ENCODE measurements at regions not wholly inside any gene's neighbourhood (a gene's known extent, or its start where the extent isn't known, plus 50 kb on each side); places are given as distances from the start of the nearest gene placed in this dataset.

DNA sequence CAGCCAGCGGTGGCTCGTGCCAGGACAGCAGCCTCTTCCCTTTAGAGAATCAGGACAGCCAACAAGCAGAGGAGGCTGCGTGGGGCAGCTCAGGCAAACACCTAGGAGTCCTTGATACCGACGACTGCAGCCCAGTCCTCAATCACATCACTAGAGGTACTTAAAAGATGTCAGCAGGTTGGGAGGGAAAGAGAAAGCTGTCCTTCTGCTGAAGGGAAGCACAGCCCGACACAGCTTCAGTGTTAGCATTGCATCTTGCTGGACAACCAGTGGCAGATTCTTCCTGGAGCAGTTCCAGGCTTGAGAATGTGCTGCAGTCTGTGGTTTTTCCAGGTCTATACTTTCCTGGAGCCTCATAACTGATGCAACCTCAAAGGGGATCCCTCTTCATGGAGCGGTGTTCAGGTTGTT is 230.5 kb downstream of the SYK start:
- peaks cover 4 to 5% of the 10 kb centered on the region in 2 donors for H3K4me1 ChIP-seq (replicated peaks in 1 of 2)
- ATAC-seq (replicated peaks in 6 of 8): no peak
- 33 to 100% (median 85%) methylated on average over 1 to 7 of the region's 7 CpGs; no CpG with 5 or more reads in 2 of the 10 experiments for WGBS, 10 experiments
- no peak overlapping the region for H3K27ac ChIP-seq
- in situ Hi-C loops (cut with MboI; ENCODE audit: low pct_unique_long_range_greater_than_20kb in 2 of 9, low sequenced_read_pairs in 9 of 9, unreplicated experiment in 9 of 9): no loop called here
- no peak overlapping the region for H3K4me3 ChIP-seq

DNA sequence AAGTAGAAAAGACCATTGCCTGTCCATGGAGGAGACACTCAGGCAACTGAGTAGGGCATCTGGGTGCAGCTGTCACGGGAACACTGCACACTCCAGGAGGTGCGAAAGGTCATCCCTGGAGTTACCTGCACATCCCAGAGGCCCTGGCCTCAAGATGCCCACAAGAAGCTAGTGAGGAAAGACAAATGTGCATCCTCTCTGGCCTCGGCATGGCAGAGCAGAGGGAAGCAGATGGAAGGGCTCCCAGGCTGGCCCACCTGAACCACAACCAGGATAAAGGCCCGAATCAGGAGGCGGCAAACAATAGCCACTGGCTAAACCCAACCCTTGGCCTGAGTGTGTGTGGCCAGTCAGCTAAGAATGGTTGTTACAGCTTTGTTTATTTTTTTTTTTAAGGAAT is 231.7 kb downstream of the SYK start:
- WGBS, 10 experiments: 50 to 100% (median 93%) methylated on average over 1 to 3 of the region's 5 CpGs; no CpG with 5 or more reads in 2 of the 10 experiments
- no peak overlapping the region for H3K4me3 ChIP-seq
- in situ Hi-C loops (cut with MboI; ENCODE audit: low pct_unique_long_range_greater_than_20kb in 2 of 9, low sequenced_read_pairs in 9 of 9, unreplicated experiment in 9 of 9): no loop called here
- ATAC-seq (replicated peaks in 6 of 8): no peak
- peaks cover 15 to 16% of the 10 kb centered on the region in 2 donors for H3K4me1 ChIP-seq (replicated peaks in 1 of 2)
- H3K27ac ChIP-seq: no peak overlapping the region

DNA sequence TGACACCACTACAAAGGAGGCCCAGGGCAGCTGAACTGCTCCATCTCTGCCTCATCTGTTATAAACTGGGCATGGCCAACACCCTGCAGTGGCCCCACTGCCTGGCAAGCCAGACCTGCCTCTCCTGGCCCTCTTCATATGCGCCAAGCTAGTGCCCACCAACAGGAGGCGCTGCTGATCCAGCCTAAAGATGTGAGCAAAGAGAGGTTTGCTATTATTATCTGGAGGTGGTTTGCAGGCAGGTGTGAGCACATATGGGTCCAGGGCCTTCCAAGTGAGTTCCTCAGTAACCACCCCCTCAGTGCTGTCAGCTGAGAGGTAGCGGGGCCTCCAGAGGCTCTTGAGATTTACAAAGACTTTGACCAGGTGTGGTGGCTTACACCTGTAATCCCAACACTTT is 232.2 kb downstream of the SYK start:
- no peak for ATAC-seq (replicated peaks in 6 of 8)
- WGBS, 10 experiments: 40 to 100% (median 95%) methylated on average over 1 to 3 of the region's 3 CpGs; no CpG with 5 or more reads in 3 of the 10 experiments
- Histone ChIP-seq H3K4me1 (replicated peaks in 1 of 2) (peaks cover 18 to 21% of the 10 kb centered on the region in 2 donors), H3K4me3 (no peak overlapping the region), H3K27ac (no peak overlapping the region)
- in situ Hi-C loops (cut with MboI; ENCODE audit: low pct_unique_long_range_greater_than_20kb in 2 of 9, low sequenced_read_pairs in 9 of 9, unreplicated experiment in 9 of 9): no loop called here

DNA sequence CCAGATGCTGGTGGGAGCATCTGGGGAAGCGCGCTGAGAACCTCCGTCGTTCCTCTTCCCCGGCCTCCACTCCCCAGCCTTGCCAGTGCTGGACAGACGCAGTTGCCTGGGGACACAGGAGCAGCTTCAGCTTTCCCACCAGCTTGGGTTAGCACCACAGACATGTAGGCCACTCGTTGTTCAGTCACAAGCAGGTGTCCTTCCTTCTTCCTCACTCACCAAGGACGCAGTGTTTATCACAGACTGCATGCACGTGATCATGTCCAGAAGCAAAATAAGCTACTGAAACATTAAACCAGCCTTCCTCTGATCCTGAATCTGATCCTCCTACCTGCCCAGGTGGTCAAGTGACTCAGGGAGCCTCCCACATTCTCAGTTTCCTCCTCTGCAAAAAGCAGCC is 232.9 kb downstream of the SYK start:
- 59 to 100% (median 95%) methylated on average over 1 to 6 of the region's 9 CpGs; no CpG with 5 or more reads in 3 of the 10 experiments for WGBS, 10 experiments
- in situ Hi-C loops (cut with MboI; ENCODE audit: low pct_unique_long_range_greater_than_20kb in 2 of 9, low sequenced_read_pairs in 9 of 9, unreplicated experiment in 9 of 9): no loop called here
- ATAC-seq (replicated peaks in 6 of 8): no peak
- Histone ChIP-seq H3K4me3 (no peak overlapping the region), H3K27ac (no peak overlapping the region), H3K4me1 (replicated peaks in 1 of 2) (peaks cover 18 to 21% of the 10 kb centered on the region in 2 donors)

DNA sequence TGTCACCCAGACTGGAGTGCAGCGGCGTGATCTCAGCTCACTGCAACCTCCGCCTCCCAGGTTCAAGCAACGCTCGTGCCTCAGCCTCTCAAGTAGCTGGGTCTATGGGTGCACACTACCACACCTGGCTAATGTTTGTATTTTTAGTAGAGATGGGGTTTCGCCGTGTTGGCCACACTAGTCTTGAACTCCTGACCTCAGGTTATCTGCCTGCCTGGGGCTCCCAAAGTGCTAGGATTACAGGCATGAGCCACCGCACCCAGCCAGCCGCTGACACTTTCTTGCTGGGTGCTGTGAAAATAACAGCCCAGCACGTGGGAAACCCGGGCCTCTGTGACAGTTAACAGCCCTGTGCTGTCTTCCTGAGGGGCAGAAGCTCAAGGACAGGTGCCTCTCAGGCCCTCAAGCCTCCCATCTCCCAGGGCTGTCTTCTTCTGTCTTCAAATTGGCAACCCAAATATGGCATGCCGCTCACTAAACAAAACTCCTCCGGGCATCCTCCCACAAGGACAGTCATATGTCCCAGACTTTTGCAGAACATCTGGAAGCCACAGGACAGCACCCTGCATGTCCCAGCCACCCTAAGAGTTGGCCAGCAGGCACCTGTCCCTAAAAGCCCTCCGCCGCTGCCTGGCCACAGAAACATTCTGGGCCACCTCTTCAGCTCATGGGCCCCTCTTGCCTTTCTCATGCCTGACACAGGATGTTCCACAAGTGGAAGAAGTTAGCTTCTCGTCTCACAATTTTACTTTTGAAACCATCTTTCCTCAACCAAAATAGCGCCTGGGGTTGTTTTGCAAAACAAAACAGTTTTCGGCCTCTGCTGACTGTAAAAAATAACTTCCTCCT is 233.6 kb downstream of the SYK start:
- Histone ChIP-seq H3K27ac (no peak overlapping the region), H3K4me3 (no peak overlapping the region), H3K4me1 (replicated peaks in 1 of 2) (peaks cover 18 to 21% of the 10 kb centered on the region in 2 donors)
- ATAC-seq (replicated peaks in 6 of 8): no peak
- in situ Hi-C loops (cut with MboI; ENCODE audit: low pct_unique_long_range_greater_than_20kb in 2 of 9, low sequenced_read_pairs in 9 of 9, unreplicated experiment in 9 of 9): no loop called here
- WGBS, 10 experiments: 63 to 96% (median 90%) methylated on average over 1 to 12 of the region's 18 CpGs; no CpG with 5 or more reads in 2 of the 10 experiments

DNA sequence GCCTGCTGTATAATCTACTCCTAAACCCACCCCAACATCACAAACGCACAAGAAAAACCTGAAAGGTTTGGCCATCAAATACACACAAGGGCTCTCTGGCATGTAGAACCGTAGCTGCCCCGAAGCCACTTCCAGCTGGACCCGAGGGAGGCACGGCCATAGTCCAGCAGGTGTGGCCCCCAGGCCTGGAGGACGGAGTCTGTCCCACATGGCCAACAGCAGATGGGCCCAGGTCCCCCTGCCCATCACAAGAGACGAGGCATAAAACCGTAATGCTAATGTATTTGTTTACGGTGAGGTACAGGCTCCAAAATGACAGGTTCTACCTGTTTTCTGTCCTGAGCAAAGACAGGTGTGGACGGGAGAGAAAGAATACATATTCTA is 234.2 kb downstream of the SYK start:
- ATAC-seq (replicated peaks in 6 of 8): no peak
- Histone ChIP-seq H3K27ac (no peak overlapping the region), H3K4me1 (replicated peaks in 1 of 2) (peaks cover 18 to 21% of the 10 kb centered on the region in 2 donors), H3K4me3 (no peak overlapping the region)
- 83 to 100% (median 91%) methylated on average over 1 to 9 of the region's 10 CpGs; no CpG with 5 or more reads in 6 of the 10 experiments for WGBS, 10 experiments
- in situ Hi-C loops (cut with MboI; ENCODE audit: low pct_unique_long_range_greater_than_20kb in 2 of 9, low sequenced_read_pairs in 9 of 9, unreplicated experiment in 9 of 9): no loop called here

DNA sequence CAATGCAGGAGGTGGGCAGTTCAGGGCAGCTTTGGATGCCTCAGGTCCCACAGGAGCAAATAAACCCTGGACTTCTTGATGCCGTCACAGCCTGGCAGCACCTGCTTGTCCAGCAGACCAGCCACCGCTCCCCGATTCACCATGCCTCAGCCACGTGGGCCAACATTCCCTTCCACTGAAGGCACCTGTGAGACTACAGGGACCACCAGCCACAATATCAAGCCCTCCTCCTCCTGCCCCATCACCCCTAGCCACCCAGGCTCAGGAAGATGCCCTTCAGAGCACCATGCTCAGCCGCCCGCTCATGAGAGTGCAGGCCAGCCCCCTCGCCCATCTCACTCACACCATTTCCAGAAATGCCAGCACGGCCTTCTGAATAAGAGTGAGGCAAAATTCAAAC is 234.7 kb downstream of the SYK start:
- peaks cover 18 to 21% of the 10 kb centered on the region in 2 donors for H3K4me1 ChIP-seq (replicated peaks in 1 of 2)
- H3K27ac ChIP-seq: no peak overlapping the region
- ATAC-seq (replicated peaks in 6 of 8): no peak
- in situ Hi-C loops (cut with MboI; ENCODE audit: low pct_unique_long_range_greater_than_20kb in 2 of 9, low sequenced_read_pairs in 9 of 9, unreplicated experiment in 9 of 9): no loop called here
- no peak overlapping the region for H3K4me3 ChIP-seq
- 86 to 92% (median 89%) methylated on average over 1 to 5 of the region's 8 CpGs; no CpG with 5 or more reads in 6 of the 10 experiments for WGBS, 10 experiments

DNA sequence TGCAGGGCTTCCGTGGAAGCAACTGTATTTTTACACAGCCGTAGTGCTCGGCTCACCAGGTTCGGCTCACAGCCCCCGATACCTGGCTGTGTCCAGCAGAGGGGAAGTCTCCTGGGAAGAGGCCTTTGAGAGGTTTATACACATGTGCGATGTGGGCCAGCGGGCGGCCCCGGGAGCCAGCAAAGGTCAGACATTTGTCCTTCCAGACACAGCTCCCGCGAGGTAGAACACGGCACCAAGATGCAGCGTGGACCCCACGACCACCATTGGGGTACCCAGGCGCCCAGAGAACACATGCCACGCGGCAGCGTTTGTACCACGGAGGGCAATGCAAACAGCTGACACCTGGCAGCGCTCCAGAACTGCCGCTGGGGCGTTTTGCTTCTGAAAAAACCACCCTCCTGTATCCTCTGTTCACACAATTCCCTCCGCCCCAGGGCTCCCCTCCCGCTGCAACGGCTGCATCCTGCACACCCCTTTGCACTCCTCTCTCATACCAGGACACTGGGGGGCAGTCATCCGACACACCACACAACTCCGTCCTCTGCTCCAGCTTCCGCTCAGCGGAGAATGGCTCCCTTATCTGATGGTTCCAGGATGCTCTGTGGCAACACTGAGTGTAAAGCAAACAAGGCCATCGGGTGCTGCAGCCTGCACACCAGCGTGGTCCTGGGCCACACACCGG is 235.3 kb downstream of the SYK start:
- in situ Hi-C loops (cut with MboI; ENCODE audit: low pct_unique_long_range_greater_than_20kb in 2 of 9, low sequenced_read_pairs in 9 of 9, unreplicated experiment in 9 of 9): no loop called here
- ATAC-seq (replicated peaks in 6 of 8): peak; percentile 91 to 99 (median 96)
- Histone ChIP-seq H3K4me1 (replicated peaks in 1 of 2) (peaks cover 18 to 21% of the 10 kb centered on the region in 2 donors), H3K27ac (no peak overlapping the region), H3K4me3 (no peak overlapping the region)
- 20 to 67% (median 38%) methylated on average over 2 to 8 of the region's 32 CpGs; no CpG with 5 or more reads in 5 of the 10 experiments for WGBS, 10 experiments

DNA sequence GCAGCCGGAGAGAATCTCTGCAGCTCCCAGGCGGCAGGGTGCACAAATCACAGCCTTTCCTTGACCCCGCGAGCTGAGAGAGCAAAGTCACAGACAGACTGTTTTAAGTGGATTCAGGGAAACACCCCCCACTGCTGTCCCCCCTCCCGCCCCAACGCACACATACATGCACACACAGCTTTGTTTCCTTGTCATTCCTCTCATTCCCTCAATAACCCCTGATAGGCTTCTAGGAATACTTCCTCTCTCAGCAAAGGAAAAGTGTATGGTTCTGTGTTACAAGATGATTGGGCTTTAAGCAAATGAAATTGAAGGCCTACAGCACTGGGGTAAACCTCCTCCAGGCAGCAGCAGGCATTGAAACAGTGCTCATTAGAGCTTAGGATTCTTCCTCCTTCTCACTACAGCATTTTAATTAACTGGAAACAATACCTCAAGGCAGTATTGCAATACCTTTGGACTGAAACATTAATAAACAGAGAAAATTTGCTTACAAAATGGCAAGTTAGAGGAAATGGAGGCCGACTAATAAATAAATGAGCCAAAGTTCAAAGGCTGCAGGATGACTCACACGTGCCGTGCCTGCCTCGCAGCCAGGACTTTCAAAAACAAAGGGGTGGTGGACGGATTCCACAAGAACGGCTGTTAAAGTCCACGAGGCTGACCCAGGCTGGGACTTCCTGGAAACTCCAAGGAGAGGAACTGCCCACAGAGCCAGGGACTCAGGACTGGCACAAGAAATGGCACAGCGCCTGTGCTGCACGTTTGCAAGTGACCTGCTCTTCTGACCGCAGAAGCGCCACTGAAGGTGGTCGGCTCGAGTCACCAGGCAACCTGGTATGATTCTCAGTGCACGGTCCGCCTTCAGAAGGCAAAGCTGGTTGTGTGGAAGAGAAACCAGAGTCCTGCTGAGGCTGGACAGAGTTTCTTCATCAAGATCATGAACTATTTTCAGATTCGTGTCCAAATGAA is 236.2 kb downstream of the SYK start:
- peaks cover 18 to 21% of the 10 kb centered on the region in 2 donors for H3K4me1 ChIP-seq (replicated peaks in 1 of 2)
- 5 to 80% (median 12%) methylated on average over 2 to 13 of the region's 22 CpGs; no CpG with 5 or more reads in 1 of the 10 experiments for WGBS, 10 experiments
- in situ Hi-C loops (cut with MboI; ENCODE audit: low pct_unique_long_range_greater_than_20kb in 2 of 9, low sequenced_read_pairs in 9 of 9, unreplicated experiment in 9 of 9): no loop called here
- H3K27ac ChIP-seq: no peak overlapping the region
- no peak overlapping the region for H3K4me3 ChIP-seq
- peak in 7 of 8 experiments; percentile 23 to 52 (median 34) for ATAC-seq (replicated peaks in 6 of 8)

DNA sequence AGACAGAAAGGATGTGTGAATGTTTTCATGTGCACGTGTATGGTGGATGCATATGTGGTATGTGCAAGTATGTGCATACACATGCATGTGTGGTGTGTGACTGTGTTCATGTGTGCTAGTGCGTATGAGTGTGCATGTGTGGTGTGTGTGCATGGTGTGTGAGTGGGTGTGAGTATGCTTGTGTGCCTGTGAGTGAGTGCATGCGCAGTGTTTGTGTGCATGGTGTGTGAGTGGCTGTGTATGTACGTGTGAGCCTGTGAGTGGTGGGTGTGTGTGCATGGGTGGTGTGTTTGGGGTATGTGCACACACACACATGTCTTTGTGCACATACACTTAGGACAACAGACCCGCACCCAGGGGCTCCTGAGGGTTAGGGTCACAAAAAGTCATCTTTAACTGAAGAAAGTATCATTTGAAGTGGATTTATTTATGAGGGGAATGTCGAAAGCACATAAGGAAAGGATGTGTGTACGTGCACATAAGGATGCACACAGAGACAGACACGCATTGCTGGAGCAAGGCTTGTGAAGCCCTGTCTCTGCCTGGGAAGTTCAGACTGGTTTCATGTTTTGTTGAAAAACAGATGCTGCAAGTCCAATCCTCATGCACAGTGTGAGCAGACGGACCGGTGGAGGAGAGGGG is 237.0 kb downstream of the SYK start:
- no peak overlapping the region for H3K27ac ChIP-seq
- no peak for ATAC-seq (replicated peaks in 6 of 8)
- H3K4me1 ChIP-seq (replicated peaks in 1 of 2): peaks cover 18 to 21% of the 10 kb centered on the region in 2 donors
- H3K4me3 ChIP-seq: no peak overlapping the region
- in situ Hi-C loops (cut with MboI; ENCODE audit: low pct_unique_long_range_greater_than_20kb in 2 of 9, low sequenced_read_pairs in 9 of 9, unreplicated experiment in 9 of 9): no loop called here
- 60 to 98% (median 81%) methylated on average over 2 to 5 of the region's 10 CpGs; no CpG with 5 or more reads in 2 of the 10 experiments for WGBS, 10 experiments

DNA sequence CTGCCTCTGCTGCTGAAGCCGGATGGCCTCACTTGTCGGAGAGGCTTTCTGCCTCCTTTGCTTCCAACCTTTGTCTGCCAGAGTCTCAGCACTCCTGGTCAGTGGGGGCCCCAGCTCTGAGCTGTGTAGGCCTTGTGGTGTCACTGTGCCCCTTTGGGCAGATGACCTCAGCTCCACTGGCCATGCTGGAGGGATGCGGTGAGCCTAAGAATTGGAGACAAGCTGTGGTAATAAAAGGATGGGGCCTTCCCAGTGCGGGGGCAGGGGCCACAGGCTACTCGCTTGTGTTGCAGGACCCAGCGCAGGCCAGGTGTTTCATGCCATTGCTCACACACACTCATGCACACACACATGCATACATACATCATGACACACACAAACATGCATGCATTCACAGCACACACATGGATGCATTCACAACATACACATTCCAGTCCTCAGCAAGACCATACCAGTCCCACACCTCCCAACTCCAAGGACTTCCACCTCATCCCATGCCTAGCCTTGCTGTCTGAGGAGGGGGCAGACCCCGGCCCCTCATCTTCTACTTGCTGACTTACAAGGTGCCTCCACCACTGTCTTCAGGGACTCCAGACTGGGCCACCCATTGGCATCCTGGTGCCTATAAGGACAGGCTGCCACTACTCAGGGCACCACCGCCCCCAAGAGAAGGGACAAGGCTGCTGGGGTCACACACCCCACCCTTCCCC is 237.7 kb downstream of the SYK start:
- in situ Hi-C loops (cut with MboI; ENCODE audit: low pct_unique_long_range_greater_than_20kb in 2 of 9, low sequenced_read_pairs in 9 of 9, unreplicated experiment in 9 of 9): no loop called here
- H3K4me3 ChIP-seq: no peak overlapping the region
- H3K27ac ChIP-seq: no peak overlapping the region
- ATAC-seq (replicated peaks in 6 of 8): peak in 4 of 8 experiments; percentile 15 to 73 (median 48)
- WGBS, 10 experiments: 80 to 100% (median 100%) methylated on average over 1 to 6 of the region's 8 CpGs; no CpG with 5 or more reads in 3 of the 10 experiments
- peaks cover 18 to 21% of the 10 kb centered on the region in 2 donors for H3K4me1 ChIP-seq (replicated peaks in 1 of 2)

DNA sequence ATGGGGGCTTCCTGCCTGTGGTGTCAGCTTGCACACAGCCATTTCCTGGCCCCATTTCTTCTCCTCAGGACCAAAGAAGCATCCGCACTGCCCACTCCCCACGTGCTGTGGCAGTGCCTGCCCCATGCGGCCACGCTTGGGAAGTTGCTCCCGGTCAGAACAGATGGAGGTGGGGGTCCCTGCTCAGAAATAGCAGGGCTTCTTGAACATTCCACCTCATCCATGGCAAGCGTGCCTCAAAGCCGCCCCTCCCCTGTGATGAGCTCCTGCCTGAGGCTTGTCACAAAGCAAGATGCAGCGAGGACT is 238.2 kb downstream of the SYK start:
- in situ Hi-C loops (cut with MboI; ENCODE audit: low pct_unique_long_range_greater_than_20kb in 2 of 9, low sequenced_read_pairs in 9 of 9, unreplicated experiment in 9 of 9): no loop called here
- no peak overlapping the region for H3K4me3 ChIP-seq

More for the DNA sequence above, 238.2 kb downstream of the SYK start:
- Histone ChIP-seq H3K4me1 (replicated peaks in 1 of 2) (peaks cover 18 to 21% of the 10 kb centered on the region in 2 donors), H3K27ac (no peak overlapping the region)
- 94 to 100% methylated on average over 2 to 3 of the region's 8 CpGs; no CpG with 5 or more reads in 8 of the 10 experiments for WGBS, 10 experiments
- no peak for ATAC-seq (replicated peaks in 6 of 8)

All from motor neuron (in vitro differentiated cells).